Mucosa of gallbladder (tissue), 1 donor: ENCODE measurements at regions not wholly inside any gene's neighbourhood (a gene's known extent, or its start where the extent isn't known, plus 50 kb on each side); places are given as distances from the start of the nearest gene placed in this dataset.
"Not testable (repeated sequence)": the region's sequence is repeated elsewhere in the genome, so short reads cannot be mapped to it uniquely, and the experiment has no call there.

Experiments
- DNase-seq: peaks from one replicate; pipeline ENCODE4 v3.0.0-alpha.2; 2020; ENCODE audit warnings: low spot score
- donor health status: DM: no; HTN: no; CAD: no.

- DNase-seq, result not testable (repeated sequence)
Measured at GRCh38 chr1:146641534-146641933, 296.6 kb upstream of the NBPF12 start.

DNA sequence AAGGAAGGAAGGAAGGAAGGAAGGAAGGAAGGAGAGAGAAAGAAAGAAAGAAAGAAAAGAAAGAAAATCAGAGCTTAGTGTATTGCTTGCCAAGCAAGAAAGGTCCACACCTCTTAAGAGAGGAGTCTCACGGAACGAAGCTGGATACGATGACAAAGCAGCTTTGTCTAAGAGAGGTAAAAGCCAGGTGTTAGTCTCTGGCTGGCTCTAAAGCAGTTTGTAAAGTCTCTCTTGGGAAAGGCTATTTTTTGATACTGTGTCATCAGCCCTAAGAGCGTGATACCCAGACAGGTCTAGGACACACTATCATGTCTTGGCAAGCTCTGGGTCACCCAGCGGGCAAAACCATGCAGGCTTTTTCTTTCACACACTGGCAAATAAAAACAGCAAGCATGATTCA, 297.5 kb upstream of the NBPF12 start:
- not testable (repeated sequence) for DNase-seq

- not testable (repeated sequence) for DNase-seq
Measured at GRCh38 chr1:146630302-146630701, 307.8 kb upstream of the NBPF12 start.

DNA sequence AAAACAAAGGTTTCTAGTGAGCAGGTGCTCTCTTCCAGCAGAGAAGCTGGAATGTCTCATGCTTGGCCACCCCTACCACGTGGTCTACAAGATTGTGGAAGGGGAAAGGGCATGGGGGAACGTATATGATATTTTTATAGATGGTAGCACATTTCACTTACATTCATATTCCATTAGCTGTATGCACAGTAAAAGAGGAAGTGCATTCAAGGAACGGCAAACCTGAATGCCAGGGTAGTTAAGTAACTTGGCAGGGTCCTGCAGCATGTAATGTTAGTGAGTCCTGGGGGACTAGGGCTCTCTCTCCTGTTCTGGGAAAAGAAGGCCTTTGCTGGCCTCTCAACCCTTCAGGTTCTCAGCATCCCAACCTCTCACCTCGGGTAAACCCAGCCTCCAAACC, 319.5 kb upstream of the NBPF12 start:
- not testable (repeated sequence) for DNase-seq

DNA sequence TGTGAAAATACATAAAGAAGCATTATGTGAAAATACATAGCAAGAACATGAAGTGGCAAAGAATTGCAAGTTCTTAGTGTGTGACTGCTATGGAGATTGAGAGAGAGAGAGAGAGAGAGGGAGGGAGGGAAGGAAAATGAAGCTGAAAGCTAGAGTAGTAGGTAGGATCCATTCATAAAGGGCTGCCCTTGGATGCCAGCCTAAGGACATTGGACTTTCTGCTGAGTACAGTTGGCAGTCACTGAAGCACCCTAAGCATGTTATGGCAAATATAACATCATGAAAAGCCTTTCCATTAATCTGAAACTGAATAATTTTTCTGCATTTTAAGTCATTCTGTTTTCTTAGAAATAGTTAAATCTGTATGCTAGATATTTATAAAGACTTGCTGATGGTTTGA, 333.4 kb upstream of the NBPF12 start:
- not testable (repeated sequence) for DNase-seq

DNA sequence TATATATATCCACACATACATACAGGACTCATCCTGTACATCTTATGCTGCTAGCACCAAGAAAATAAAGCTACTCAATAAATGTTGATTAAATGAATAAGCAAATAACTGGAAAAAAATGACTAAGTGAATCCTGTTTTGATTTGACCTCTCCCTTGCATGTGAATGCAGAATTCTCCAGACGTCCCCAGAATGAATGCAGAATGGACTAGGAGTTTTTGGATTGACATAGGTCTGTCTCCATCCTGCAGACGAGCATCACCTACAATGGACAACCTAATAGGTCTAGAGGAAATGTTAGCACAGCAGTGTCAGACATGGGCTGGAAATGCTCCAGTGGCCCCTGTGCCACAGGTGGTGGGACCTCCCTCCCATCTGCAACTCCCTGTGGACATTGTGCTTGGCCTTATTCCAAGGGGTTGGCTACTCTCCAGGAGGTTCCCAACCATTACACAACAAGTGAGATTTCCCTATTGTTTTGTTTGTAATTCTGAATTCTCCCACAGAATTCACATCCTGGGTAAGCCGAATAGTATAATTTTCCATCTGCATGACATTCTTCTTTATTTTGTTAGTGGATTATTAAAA, 337.3 kb upstream of the NBPF12 start:
- DNase-seq, result not testable (repeated sequence)

DNA sequence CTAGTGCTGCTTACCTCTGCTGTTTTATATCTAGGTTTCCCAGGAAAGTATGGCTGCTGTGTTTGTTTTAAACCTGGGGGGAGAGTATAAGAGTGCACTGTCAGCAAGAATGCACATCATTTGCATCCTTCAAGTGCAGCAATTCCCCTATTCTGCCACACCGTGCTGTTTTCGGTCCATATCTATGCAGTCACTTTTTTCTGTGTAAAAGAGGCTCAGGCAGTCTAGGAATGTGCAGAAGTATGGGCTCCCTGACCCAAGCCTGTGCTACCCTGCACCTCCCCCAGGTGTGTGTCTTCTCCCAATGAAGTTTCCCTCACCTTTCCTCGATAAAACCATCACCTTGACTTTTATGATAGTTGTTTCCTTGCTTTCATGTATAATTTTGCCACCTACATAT, 338.2 kb upstream of the NBPF12 start:
- not testable (repeated sequence) for DNase-seq

- DNase-seq, result not testable (repeated sequence)
Measured at GRCh38 chr1:146581229-146581628, 352.4 kb upstream of the NOTCH2NLA start.

GRCh38 chr1:146567541-146567940, 338.7 kb upstream of the NOTCH2NLA start:
- DNase-seq, result not testable (repeated sequence)

DNA sequence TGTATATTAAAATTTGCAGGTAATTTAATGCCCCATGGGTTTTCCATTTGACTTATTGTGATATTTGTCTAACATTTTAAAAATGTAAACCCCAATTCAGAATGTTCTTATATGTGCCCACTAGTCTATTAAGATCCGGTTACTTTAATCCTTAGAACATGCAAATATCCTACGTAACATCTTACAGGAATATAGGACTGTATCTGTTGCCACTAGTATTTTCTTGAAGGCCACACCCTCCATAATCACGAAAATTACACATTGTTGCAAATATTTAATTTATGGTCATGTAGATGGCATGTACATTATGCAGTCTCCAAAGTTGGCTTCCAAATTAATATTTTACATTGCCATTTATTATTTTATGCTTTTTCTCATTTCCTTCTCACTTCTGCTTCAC, 329.2 kb upstream of the NOTCH2NLA start:
- DNase-seq, result not testable (repeated sequence)

DNA sequence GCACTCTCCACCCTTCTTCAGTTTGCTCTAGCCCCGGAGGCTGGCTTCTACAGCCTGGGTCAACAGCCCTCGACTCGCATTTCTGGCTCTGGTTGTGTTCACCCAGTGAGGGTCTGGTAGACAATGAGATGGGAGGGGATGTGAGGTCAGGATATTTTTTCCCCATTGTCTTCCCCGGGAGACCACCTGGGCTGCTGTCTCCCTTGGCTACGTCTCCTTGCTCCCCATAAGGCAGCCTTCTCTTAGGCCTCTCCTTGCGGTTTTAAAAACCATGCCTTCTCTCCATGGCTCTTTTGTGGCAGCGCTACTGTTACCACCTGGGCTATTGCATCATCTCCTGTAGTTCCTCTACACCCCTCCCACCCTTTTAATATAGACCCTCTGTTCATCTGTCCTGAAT, 327.6 kb upstream of the NOTCH2NLA start:
- not testable (repeated sequence) for DNase-seq

- DNase-seq, result not testable (repeated sequence)
Measured at GRCh38 chr1:146552414-146552813, 323.6 kb upstream of the NOTCH2NLA start.

DNA sequence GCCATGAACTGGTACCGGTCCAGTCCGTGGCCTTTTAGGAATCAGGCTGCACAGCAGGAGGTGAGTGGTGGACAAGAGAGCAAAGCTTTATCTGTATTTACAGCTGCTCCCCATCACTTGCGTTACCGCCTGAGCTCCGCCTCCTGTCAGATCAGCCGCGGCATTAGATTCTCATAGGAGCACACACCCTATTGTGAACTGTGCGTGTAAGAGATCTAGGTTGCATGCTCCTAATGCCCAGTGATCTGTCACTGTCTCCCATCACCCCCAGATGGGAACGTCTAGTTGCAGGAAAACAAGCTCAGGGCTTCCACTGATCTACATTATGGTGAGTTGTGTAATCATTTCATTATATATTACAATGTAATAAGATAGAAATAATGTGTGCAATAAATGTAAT, 319.9 kb upstream of the NOTCH2NLA start:
- not testable (repeated sequence) for DNase-seq

- not testable (repeated sequence) for DNase-seq
Measured at GRCh38 chr1:146546189-146546588, 317.4 kb upstream of the NOTCH2NLA start.

DNA sequence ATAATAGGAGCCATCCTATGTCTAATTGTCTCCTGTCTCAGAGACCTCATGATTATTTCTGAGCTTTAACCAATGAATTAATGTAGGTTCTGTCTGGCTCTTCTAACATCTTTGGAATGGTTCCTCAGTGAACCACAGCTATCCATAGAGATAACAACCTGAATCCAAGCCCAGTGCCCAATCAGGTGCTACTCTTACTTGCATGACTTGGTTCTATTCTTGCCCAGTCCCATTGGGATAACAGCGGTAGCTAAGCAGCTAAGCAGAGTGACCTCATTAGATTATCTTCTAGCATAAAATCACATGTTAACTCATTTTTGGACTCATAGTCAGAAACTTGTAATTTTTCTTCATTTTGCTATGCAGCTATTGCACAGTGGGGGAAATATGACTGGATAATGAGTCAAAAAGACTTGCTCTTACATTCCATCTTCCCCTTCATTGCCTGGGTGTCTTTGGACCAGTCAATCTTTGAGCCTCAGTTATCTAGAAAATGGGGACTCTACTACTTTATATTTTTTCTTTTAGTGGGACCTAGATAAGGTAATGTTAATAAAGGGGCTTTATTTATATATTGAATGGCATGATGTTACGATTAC, 309.1 kb upstream of the NOTCH2NLA start:
- DNase-seq, result not testable (repeated sequence)

DNA sequence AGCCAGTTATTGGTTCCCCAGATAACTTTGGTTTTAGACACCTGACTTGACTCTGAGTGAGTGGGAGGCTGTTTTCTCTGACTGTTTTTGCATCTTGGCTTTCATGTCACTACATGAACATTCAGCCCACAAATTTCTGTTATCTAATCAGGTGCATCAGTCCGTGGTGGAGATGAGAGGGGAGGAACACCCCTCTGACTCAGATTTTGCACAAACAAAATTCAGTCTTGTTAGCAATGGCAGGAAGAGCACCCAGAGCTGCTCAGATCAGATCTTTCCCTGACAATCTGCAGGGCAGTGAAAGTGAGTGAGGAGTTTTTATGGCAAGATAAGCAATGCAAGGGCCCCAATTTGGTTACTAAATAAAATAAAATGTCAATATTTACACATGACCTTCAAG, 307.2 kb upstream of the NOTCH2NLA start:
- DNase-seq, result not testable (repeated sequence)

GRCh38 chr1:146535575-146535974, 306.8 kb upstream of the NOTCH2NLA start:
- DNase-seq, result not testable (repeated sequence)

GRCh38 chr1:146530958-146531357, 302.1 kb upstream of the NOTCH2NLA start:
- DNase-seq, result not testable (repeated sequence)

- not testable (repeated sequence) for DNase-seq
Measured at GRCh38 chr1:146522812-146523211, 294.0 kb upstream of the NOTCH2NLA start.

- not testable (repeated sequence) for DNase-seq
Measured at GRCh38 chr1:146522345-146522744, 293.5 kb upstream of the NOTCH2NLA start.

- DNase-seq, result not testable (repeated sequence)
Measured at GRCh38 chr1:146521804-146522203, 293.0 kb upstream of the NOTCH2NLA start.

DNA sequence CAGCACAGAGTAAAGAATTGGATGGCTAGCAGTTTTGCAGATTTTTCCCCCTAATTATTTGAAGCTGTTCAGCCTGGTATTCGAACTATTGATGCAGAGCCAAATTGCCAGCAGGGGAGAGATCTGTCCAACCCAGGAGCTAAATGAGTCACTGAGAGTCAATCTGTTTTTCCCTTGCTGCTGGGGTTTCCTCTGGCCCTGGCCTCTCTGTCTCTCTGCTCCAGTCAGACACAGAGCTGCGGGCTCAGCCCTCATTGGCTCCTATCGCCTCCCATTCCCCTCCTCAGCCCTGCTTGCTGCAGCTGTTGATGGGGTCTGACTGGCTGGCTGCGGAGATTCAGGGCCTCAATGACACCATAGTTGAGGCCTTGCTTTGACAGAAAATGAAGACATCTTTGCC, 284.9 kb upstream of the NOTCH2NLA start:
- DNase-seq, result not testable (repeated sequence)

- DNase-seq, result not testable (repeated sequence)
Measured at GRCh38 chr1:146511047-146511777, 282.4 kb upstream of the NOTCH2NLA start.
